OCI-LY7 (cell line): ENCODE measurements at regions not wholly inside any gene's neighbourhood (a gene's known extent, or its start where the extent isn't known, plus 50 kb on each side); places are given as distances from the start of the nearest gene placed in this dataset.

Experiments used
- BruUV-seq: library from RNA; stranded (reverse); fragments of 400-500 nt; replicated peaks from 2 replicates; lab custom pipeline; 2021; lab: Mats Ljungman, UMichigan
- CTCF ChIA-PET: fragments of 300-600 bp; sonication (Branson Sonifier 250); formaldehyde crosslinking; loops from one replicate; lab custom pipeline; 2022; ENCODE audit warnings: antibody characterized with exemption; ENCODE audit not compliant: unreplicated experiment; lab: Charles Lee
- POLR2A ChIA-PET: fragments of 300-600 bp; sonication (Branson Sonifier 250); formaldehyde crosslinking; loops from one replicate; lab custom pipeline; 2022; ENCODE audit warnings: antibody characterized with exemption; lab: Charles Lee
- DNase-seq: peaks from one replicate; pipeline ENCODE4 v3.0.0-alpha.2; 2015; ENCODE audit warnings: low spot score
- H2AFZ ChIP-seq: fragments of 200-600 bp; sonication (generic), shearing (Covaris generic); 2 replicates; pipeline ENCODE4 v1.6.1; 2014; ENCODE audit warnings: mild to moderate bottlenecking, antibody characterized with exemption, low read length, moderate library complexity
- H3K27ac ChIP-seq: fragments of 200-600 bp; sonication (generic); 2 replicates; pipeline ENCODE4 v1.5.1; 2014; ENCODE audit warnings: mixed run types, low read depth, mild to moderate bottlenecking, moderate library complexity, low read length, inconsistent platforms; ENCODE audit not compliant: poor library complexity, severe bottlenecking
- H3K36me3 ChIP-seq: fragments of 200-600 bp; sonication (generic); 2 replicates; pipeline ENCODE4 v1.6.1; 2014; ENCODE audit warnings: mild to moderate bottlenecking, antibody characterized with exemption, low read length, moderate library complexity, mixed read lengths; ENCODE audit not compliant: insufficient read depth
- H3K4me1 ChIP-seq: fragments of 200-600 bp; sonication (generic); 2 replicates; pipeline ENCODE4 v1.5.1; 2014; ENCODE audit warnings: mild to moderate bottlenecking, low read length; ENCODE audit not compliant: insufficient read depth, poor library complexity, severe bottlenecking
- H3K4me2 ChIP-seq: fragments of 200-600 bp; sonication (generic); 2 replicates; pipeline ENCODE4 v1.6.1; 2014; ENCODE audit warnings: mild to moderate bottlenecking, low read length
- H3K4me3 ChIP-seq: fragments of 200-600 bp; sonication (generic); 2 replicates; pipeline ENCODE4 v1.5.1; 2014; ENCODE audit warnings: mild to moderate bottlenecking, low read depth, low read length; ENCODE audit not compliant: poor library complexity, severe bottlenecking
- H3K79me2 ChIP-seq: fragments of 200-600 bp; sonication (generic); 2 replicates; pipeline ENCODE4 v1.6.1; 2016; ENCODE audit warnings: low read depth, mild to moderate bottlenecking, low read length, moderate library complexity, mixed read lengths; ENCODE audit not compliant: insufficient read depth
- H3K9me2 ChIP-seq: fragments of 200-600 bp; sonication (generic); 2 replicates; pipeline ENCODE4 v1.6.1; 2016; ENCODE audit warnings: mild to moderate bottlenecking, low read length, mixed read lengths; ENCODE audit not compliant: insufficient read depth
- H3K9me3 ChIP-seq: fragments of 200-600 bp; sonication (generic); 2 replicates; pipeline ENCODE4 v1.6.1; 2014; ENCODE audit warnings: mild to moderate bottlenecking, mixed run types, low read length, mixed read lengths
- H4K20me1 ChIP-seq: fragments of 200-600 bp; sonication (generic); 2 replicates; pipeline ENCODE4 v1.6.1; 2014; ENCODE audit warnings: mild to moderate bottlenecking, antibody characterized with exemption, low read length, moderate library complexity, mixed read lengths; ENCODE audit not compliant: insufficient read depth
- CTCF ChIP-seq: fragments of 200-600 bp; sonication (generic); conservative IDR thresholded peaks from 2 replicates; pipeline ENCODE4 v1.5.1; 2014; ENCODE audit warnings: mild to moderate bottlenecking, antibody characterized with exemption, low read length, moderate library complexity, mixed read lengths
- EZH2phosphoT487 ChIP-seq: fragments of 200-600 bp; sonication (generic); IDR thresholded peaks from 2 replicates; pipeline ENCODE4 v1.6.1; 2018; ENCODE audit warnings: low read depth, borderline replicate concordance, mild to moderate bottlenecking, mixed run types, antibody characterized with exemption, low read length, moderate library complexity, mixed read lengths
- intact Hi-C: fragments of 100-400 bp; cut with micrococcal nuclease; formaldehyde crosslinking; loops from one replicate; pipeline ENCODE4 v1.10.0; 2022; ENCODE audit not compliant: unreplicated experiment

GRCh38 chr13:22893204-22893603 lies 287.6 kb upstream of the SGCG start:
- no peak for DNase-seq
- Histone ChIP-seq H3K4me3 (no peak overlapping the region), H3K9me3 (peaks cover 15% of the 10 kb centered on the region; the same call in 1 of the 2 replicates), H3K36me3 (peaks cover 19% of the 10 kb centered on the region; the same call in 1 of the 2 replicates), H3K4me1 (peaks cover 14% of the 10 kb centered on the region), H3K27ac (no peak overlapping the region), H3K4me2 (peak overlapping the region; percentile 46), H3K9me2 (no peaks in the 10 kb centered on the region), H3K79me2 (0 out of 2 replicates have a peak, but pooled peaks cover 6% of the 10 kb centered on the region), H4K20me1 (no peaks in the 10 kb centered on the region), H2AFZ (no peak overlapping the region)
- CTCF ChIA-PET: no interaction called here
- intact Hi-C loops: no loop called here
- BruUV-seq: no TSS peak
- no peak for TF ChIP-seq CTCF
- POLR2A ChIA-PET: interaction anchor here (0.7 kb wide), 1 partner anchor 14 kb away, joined by 3 read pairs; no protein-coding TSS in a partner anchor

- POLR2A ChIA-PET: interaction anchor here (1.1 to 1.7 kb wide), 3 partner anchors 8 to 10 kb away, joined by 4 to 6 read pairs (median 4); no protein-coding TSS in a partner anchor
- peak overlapping the region; percentile 46 for H3K4me2 ChIP-seq
- BruUV-seq: TSS peak; percentile 15
- intact Hi-C loops: no loop called here
- DNase-seq: no peak
- peaks cover 13% of the 10 kb centered on the region; the same call in 1 of the 2 replicates for H3K36me3 ChIP-seq
- H3K79me2 ChIP-seq: 0 out of 2 replicates have a peak, but pooled peaks cover 10% of the 10 kb centered on the region
- H3K4me1 ChIP-seq: peaks cover 14% of the 10 kb centered on the region
- TF ChIP-seq EZH2phosphoT487 (no peak), CTCF (no peak)
- H3K9me3 ChIP-seq: peaks cover 15% of the 10 kb centered on the region; the same call in 1 of the 2 replicates
- no peak overlapping the region for H3K27ac ChIP-seq
- H4K20me1 ChIP-seq: no peaks in the 10 kb centered on the region
- CTCF ChIA-PET: no interaction called here
- no peak overlapping the region for H2AFZ ChIP-seq
- no peak overlapping the region for H3K4me3 ChIP-seq
- no peaks in the 10 kb centered on the region for H3K9me2 ChIP-seq
Measured at GRCh38 chr13:22893777-22894176, 287.0 kb upstream of the SGCG start.

GRCh38 chr13:22897571-22898314 lies 283.0 kb upstream of the SGCG start:
- intact Hi-C loops: no loop called here

More at GRCh38 chr13:22897571-22898314, 283.0 kb upstream of the SGCG start:
- Histone ChIP-seq H3K9me2 (no peaks in the 10 kb centered on the region), H3K27ac (no peak overlapping the region), H3K9me3 (peaks cover 21% of the 10 kb centered on the region; the same call in 1 of the 2 replicates), H3K36me3 (peaks cover 13% of the 10 kb centered on the region; the same call in 1 of the 2 replicates), H3K4me1 (peaks cover 14% of the 10 kb centered on the region), H4K20me1 (no peaks in the 10 kb centered on the region), H3K4me2 (no peak overlapping the region), H3K4me3 (no peak overlapping the region), H3K79me2 (0 out of 2 replicates have a peak, but pooled peaks cover 11% of the 10 kb centered on the region), H2AFZ (no peak overlapping the region)
- BruUV-seq: no TSS peak
- no peak for TF ChIP-seq EZH2phosphoT487
- no peak for TF ChIP-seq CTCF
- ChIA-PET CTCF (no interaction called here), POLR2A (no interaction called here)
- DNase-seq: no peak
